Mucosa of descending colon (tissue), 3 donors: ENCODE measurements at regions not wholly inside any gene's neighbourhood (a gene's known extent, or its start where the extent isn't known, plus 50 kb on each side); places are given as distances from the start of the nearest gene placed in this dataset.

Source experiments
- ATAC-seq: fragments of 200-7000 bp; cut with Tn5 transposase; one replicate; pipeline ENCODE4 v1.9.1; 2020; ENCODE audit warnings: mild to moderate bottlenecking, moderate library complexity
- DNase-seq, 3 donors: peaks; one replicate each; pipeline ENCODE4 v3.0.0-alpha.2; 2020
- H3K36me3 ChIP-seq: fragments of 200-600 bp; one replicate; pipeline ENCODE4 v1.8.0; 2021; ENCODE audit warnings: low read depth, mild to moderate bottlenecking
- H3K4me1 ChIP-seq: fragments of 200-600 bp; one replicate; pipeline ENCODE4 v1.8.0; 2021; ENCODE audit warnings: low read depth, mild to moderate bottlenecking
- H3K4me3 ChIP-seq: fragments of 200-600 bp; one replicate; pipeline ENCODE4 v1.8.0; 2021; ENCODE audit warnings: mild to moderate bottlenecking
- H3K9me3 ChIP-seq: fragments of 200-600 bp; one replicate; pipeline ENCODE4 v1.8.0; 2021; ENCODE audit warnings: mild to moderate bottlenecking
- intact Hi-C, 2 donors: fragments of 100-400 bp; cut with DNase I in 1 of 2; cut with micrococcal nuclease in 1 of 2; formaldehyde crosslinking; loops; one replicate each; pipeline versions ENCODE4 v1.11.0 to v1.11.1; 2022; cut with DNase I, micrococcal nuclease
- TF ChIP-seq, protein P1 (sequence below): fragments of 200-600 bp; IDR thresholded peaks from one replicate; pipeline ENCODE4 v1.8.0; 2022; ENCODE audit warnings: antibody characterized with exemption, mild to moderate bottlenecking
- donor health status: DM: no; HTN: no; CAD: no; lungs with moderate emphysema.
- donor health status: DM: no; HTN: no; CAD: no.
- donor health status: DM: no; HTN: yes; CAD: no.

DNA sequence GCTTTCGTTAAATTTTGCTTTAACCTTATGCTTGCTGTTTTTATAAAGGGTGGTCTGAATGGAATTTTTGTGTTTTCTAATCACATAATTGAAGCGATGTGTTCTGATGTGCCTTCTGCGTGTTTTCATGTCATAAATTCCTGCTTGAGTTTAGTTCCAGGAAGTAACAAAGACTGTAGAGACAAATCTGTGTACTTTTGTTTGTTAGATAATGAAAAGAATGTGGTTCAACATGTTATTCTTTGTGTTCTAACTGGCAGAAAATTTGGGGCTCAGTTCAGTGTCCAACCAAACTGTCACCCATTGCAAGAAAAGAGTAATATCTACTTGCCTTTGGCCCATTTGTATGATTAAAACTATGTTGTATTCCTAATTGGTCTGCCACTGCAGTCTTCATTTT lies 324.0 kb downstream of the DIPK2A start:
- intact Hi-C loops: no loop called here
- Histone ChIP-seq H3K36me3 (no peaks in the 10 kb centered on the region), H3K4me3 (no peak overlapping the region), H3K9me3 (no peaks in the 10 kb centered on the region), H3K4me1 (no peaks in the 10 kb centered on the region)
- TF ChIP-seq, protein P1, sequence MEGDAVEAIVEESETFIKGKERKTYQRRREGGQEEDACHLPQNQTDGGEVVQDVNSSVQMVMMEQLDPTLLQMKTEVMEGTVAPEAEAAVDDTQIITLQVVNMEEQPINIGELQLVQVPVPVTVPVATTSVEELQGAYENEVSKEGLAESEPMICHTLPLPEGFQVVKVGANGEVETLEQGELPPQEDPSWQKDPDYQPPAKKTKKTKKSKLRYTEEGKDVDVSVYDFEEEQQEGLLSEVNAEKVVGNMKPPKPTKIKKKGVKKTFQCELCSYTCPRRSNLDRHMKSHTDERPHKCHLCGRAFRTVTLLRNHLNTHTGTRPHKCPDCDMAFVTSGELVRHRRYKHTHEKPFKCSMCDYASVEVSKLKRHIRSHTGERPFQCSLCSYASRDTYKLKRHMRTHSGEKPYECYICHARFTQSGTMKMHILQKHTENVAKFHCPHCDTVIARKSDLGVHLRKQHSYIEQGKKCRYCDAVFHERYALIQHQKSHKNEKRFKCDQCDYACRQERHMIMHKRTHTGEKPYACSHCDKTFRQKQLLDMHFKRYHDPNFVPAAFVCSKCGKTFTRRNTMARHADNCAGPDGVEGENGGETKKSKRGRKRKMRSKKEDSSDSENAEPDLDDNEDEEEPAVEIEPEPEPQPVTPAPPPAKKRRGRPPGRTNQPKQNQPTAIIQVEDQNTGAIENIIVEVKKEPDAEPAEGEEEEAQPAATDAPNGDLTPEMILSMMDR: no peak
- ATAC-seq: no peak
- no peak for DNase-seq

DNA sequence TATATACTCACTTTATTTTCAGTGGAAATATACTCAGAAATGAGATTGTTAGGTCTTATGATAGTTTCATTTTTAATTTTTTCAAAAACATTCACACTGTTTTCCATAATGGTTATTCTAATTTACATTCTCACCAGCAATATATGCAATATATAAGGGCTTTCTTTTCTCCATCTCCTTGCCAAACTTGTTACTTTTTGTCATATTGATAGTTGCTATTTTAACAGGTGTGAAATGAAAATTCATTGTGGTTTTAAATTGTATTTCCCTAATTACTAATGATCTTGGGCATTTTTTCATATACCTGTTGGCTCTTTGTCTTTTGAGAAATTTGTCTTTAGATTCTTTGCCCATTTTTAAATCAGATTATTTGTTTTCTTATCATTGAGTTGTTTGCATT lies 325.2 kb downstream of the DIPK2A start:
- Histone ChIP-seq H3K4me1 (no peaks in the 10 kb centered on the region), H3K9me3 (no peaks in the 10 kb centered on the region), H3K36me3 (no peaks in the 10 kb centered on the region), H3K4me3 (no peak overlapping the region)
- intact Hi-C loops: no loop called here
- TF ChIP-seq, protein P1: no peak
- no peak for DNase-seq
- ATAC-seq: no peak

DNA sequence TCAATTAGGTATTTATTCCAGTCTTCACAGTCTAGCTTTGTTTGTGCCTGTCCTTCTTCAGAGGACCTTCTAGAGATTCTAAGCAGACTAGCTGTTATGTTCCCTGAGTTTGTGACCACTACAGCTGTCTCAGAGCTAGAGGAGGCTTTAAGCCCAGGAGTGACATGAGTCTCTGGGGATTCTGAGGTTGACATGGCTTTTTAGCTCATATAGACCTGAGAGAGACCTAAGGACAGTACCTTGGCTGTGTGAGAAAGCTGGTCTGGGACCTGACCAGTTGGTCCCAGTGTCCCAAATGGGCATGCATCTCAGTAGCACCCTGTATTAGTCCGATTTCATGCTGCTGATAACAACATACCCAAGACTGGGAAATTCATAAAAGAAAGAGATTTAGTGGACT lies 330.2 kb downstream of the DIPK2A start:
- no peak for DNase-seq
- TF ChIP-seq, protein P1: no peak
- intact Hi-C loops: no loop called here
- ATAC-seq: no peak
- Histone ChIP-seq H3K4me3 (no peak overlapping the region), H3K4me1 (no peaks in the 10 kb centered on the region), H3K36me3 (no peaks in the 10 kb centered on the region), H3K9me3 (peaks cover 3% of the 10 kb centered on the region)

DNA sequence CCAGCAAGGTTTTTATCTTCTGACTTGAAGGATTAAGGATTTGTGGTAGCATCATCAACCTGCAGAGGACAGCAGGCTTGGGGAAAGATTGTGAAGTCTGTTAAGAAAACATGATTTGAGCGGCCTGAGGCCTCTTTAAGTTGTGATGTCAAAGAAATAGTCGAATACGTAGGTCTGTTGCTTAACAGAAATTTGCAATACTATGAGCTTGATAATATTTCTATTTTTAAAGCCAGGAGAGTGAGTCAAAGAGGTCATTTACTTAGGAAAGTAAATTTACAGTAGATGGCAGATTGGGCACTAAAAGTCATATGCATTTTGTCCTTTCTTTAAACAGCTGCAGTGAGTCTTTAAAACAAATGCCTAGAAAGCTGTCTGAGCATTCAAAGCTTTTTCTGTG lies 336.3 kb downstream of the DIPK2A start:
- ATAC-seq (no peak), DNase-seq (no peak)
- TF ChIP-seq, protein P1: no peak
- Histone ChIP-seq H3K36me3 (no peaks in the 10 kb centered on the region), H3K9me3 (peaks cover 3% of the 10 kb centered on the region), H3K4me1 (no peaks in the 10 kb centered on the region), H3K4me3 (no peak overlapping the region)
- intact Hi-C loops: no loop called here

DNA sequence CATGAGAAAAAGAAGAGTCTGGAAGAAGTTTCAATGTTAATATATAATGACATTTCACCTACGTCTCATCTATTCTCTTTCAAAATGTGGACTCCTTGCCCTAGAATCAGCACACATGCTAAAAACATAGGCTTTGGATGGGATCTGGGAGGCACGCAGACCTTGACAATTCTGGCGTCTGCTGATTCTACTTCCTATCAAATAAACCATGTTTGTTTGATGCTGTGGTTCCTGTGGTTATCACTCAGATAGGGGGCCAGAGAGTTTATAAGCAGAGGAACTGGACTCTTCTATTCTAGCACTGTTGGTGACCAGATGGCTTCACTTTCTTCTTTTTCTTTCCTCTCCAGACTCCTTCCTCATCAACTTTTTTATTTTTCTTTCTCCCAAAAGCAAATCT lies 336.8 kb downstream of the DIPK2A start:
- peaks cover 3% of the 10 kb centered on the region for H3K9me3 ChIP-seq
- no peaks in the 10 kb centered on the region for H3K4me1 ChIP-seq
- H3K36me3 ChIP-seq: no peaks in the 10 kb centered on the region
- no peak overlapping the region for H3K4me3 ChIP-seq
- intact Hi-C loops: no loop called here
- ATAC-seq (no peak), DNase-seq (no peak)
- TF ChIP-seq, protein P1: no peak

DNA sequence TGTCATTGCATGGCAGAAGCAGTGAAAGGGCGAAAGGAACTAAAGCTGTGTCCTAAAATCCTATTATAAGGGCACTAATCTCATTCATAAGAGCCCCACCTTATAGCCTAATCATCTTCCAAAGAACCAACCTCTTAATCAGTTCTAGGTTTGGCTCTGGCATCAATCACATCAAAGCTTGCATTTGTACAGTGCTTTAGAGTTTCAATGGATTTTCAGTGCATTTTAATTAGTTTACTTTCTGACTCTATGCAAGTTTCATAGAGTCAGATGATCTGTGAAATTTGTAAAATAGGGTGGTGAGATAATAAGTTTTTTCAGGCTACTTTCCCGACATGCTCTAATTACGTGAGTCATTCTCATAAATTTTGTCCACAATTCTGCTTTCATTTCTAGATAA lies 341.1 kb downstream of the DIPK2A start:
- ATAC-seq (no peak), DNase-seq (no peak)
- no peaks in the 10 kb centered on the region for H3K36me3 ChIP-seq
- intact Hi-C loops: no loop called here
- no peaks in the 10 kb centered on the region for H3K9me3 ChIP-seq
- H3K4me1 ChIP-seq: no peaks in the 10 kb centered on the region
- H3K4me3 ChIP-seq: no peak overlapping the region
- TF ChIP-seq, protein P1: no peak
